Erythroblast (primary cell): ENCODE measurements at regions not wholly inside any gene's neighbourhood (a gene's known extent, or its start where the extent isn't known, plus 50 kb on each side); places are given as distances from the start of the nearest gene placed in this dataset.

Experiments
- GATA1 ChIP-seq: IDR thresholded peaks from 2 replicates; pipeline ENCODE4 v1.6.1; 2011; ENCODE audit warnings: low read depth, mild to moderate bottlenecking, control low read depth, low read length, moderate library complexity
- POLR2A ChIP-seq: IDR thresholded peaks from 2 replicates; pipeline ENCODE4 v1.6.1; 2011; ENCODE audit warnings: mild to moderate bottlenecking, low read length

DNA sequence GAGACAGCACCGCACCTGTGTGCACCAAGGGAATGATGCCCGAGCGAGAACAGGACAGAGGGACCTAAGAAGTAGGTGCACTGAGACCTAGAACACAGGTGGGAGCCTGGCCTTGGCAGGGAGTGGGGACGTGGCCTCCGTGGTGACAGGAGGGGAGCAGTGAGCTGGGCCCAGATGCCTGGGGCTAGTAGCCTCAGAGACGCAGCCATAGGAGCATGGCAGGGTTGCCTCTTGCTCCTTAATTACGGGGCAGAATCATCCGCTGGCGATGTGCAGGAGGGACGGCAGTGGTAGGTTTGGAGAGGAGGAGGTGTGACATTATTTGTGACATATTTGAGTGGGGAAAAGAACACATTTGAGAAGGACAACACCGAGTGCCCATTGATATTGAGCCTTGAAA lies 57.0 kb upstream of the HPCAL1 start:
- TF ChIP-seq POLR2A: no peak
- no peak for TF ChIP-seq GATA1
